GM21447 (cell line): ENCODE measurements at regions not wholly inside any gene's neighbourhood (a gene's known extent, or its start where the extent isn't known, plus 50 kb on each side); places are given as distances from the start of the nearest gene placed in this dataset.
"Not testable (repeated sequence)": the region's sequence is repeated elsewhere in the genome, so short reads cannot be mapped to it uniquely, and the experiment has no call there.

Source experiments
- ATAC-seq: cut with Tn5 transposase; IDR thresholded peaks from one replicate; pipeline ENCODE4 v1.9.1; 2021; ENCODE audit not compliant: unreplicated experiment

DNA sequence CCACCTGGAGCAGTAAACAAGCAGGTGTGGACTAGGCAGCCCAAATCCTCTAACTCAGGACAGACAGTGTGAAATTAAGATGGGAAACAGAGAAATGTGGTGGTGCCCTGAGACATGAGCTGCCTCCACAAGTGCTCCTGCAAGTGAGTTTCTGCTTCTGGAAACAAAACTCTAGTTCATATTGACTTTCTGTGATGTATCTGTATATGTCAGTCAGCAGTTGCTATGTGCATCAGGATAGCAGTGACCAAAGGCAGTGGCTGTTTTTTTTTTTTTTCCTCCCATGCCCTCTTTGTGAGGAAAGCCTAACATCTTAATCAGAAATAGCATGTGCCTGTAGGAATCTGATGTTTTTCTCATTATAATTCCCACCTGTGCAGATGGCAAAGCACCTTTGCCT, 318.4 kb upstream of the SEMA6A start:
- ATAC-seq: no peak

GRCh38 chr5:116887104-116887503, 312.5 kb upstream of the SEMA6A start:
- ATAC-seq: no peak

DNA sequence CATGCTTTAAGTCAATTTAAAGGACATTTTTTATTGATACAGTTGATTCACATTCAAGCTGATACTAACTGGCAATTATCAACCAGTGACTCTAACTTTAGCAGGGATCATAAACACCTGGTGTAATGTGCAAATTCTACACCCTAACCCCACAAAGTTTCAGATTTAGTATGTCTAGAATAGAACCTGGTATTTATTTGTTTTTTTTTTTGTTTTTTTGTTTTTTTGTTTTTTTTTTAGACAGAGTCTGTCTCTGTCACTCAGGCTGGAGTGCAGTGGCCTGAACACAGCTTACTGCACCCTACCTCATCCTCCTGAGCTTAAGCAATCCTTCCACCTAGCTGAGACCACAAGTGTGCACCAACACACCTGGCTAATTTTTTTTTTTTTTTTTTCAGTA, 311.2 kb upstream of the SEMA6A start:
- ATAC-seq: peak; percentile 68

DNA sequence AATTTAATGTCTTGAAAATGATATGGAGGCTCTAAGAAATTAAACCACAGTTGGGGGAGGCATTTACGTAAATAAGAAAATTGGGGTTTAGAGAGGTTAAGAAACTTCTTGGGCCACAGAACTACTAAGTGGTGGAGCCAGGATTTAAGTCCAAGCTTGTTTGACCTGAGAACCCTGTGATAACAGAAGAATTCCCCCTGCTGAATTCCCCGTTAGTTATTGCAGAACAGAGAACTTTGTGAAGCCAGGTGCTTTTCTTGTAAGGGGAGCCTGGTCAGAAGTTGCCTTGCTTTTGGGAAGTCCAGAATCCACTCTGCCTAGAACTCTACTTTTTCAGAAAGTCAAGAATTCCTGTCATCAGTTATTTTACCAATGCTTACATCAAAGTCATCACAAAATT, 309.3 kb upstream of the SEMA6A start:
- ATAC-seq: peak; percentile 42

DNA sequence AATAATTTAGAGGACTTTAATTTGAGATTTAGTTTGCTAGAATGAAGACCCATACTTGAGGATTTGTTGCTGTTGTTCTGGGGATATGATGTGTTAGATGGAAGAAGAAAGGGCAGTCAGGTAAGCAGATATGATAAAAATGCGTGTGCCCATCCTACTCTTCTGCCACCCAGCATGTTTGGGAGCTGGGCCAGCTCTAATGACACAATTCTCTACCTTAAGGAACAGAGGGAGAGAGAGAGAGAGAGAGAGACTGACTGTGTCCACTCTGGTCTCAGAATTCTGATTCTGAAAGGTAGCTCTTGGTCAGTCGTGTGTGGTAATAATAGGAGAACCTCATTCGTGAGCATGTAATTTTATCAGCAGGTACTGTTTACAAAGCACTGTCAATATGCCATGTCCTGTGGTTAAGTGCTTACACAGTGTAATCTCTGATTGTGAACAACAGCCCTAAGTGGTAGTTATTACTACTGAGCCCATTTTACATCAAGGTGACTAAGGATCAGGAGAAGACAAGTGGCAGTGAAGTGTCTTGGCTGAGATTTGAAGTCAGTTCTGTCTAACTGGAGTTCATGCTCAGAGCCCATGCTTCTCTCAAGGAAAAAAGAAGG, 307.4 kb upstream of the SEMA6A start:
- ATAC-seq: no peak

DNA sequence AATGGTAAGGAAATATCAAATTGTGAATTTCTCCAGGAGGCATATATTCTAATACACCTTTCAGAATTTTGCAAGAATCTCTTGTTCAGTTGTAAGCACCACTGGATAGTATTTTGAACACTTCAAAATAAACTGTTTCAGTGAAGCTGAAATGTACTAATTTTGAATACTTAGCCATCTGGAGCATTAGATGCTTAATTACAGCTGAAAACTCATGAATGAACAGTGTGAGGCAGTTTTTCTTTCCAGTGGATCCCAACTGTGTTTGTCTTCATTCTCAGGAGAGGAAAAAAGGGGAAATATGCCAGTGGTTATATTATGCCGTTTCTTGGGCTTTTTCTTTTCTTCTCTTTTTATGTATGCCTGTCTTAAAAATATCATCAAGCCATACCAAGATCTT, 306.0 kb upstream of the SEMA6A start:
- ATAC-seq: no peak

DNA sequence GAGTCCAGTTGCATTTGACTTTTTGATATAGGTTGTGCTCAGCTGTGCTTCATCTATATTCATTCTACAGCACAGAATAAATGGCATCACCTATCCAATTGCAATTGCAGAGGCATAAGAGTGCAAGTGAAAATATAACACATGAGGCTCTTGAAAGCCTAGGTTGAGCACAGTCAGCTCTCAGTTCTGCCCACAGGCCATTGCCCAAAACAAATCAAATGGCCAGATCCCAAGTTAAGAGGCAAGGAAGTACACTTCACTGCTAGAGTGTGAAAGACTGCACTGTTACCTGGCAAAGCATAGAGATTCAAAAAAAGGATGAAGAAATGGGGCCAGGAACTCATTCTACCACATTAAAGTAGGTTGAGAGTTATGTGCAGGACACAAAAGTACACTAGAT, 305.5 kb upstream of the SEMA6A start:
- ATAC-seq: peak; percentile 78

GRCh38 chr5:116876240-116876840, 301.7 kb upstream of the SEMA6A start:
- ATAC-seq: no peak

GRCh38 chr5:116872986-116873385, 298.4 kb upstream of the SEMA6A start:
- no peak for ATAC-seq

- ATAC-seq: no peak
Observed at GRCh38 chr5:116872486-116872885, 297.9 kb upstream of the SEMA6A start.

DNA sequence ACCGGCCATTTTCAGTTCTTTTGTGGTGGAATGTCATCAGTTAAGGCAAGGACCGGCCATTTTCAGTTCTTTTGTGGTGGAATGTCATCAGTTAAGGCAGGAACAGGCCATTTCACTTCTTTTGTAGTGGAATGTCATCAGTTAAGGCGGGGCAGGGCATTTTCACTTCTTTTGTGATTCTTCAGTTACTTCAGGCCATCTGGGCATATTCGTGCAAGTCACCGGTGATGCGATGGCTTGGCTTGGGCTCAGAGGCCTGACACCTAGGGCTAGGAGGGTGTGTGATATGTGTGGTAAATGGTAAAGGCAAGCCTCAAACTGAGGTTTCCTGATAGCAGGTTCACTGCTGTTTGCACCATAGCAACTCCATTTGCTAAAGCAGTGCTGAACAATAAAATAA, 293.2 kb upstream of the SEMA6A start:
- ATAC-seq: not testable (repeated sequence)

- ATAC-seq: no peak
Observed at GRCh38 chr5:116865651-116866050, 291.0 kb upstream of the SEMA6A start.

GRCh38 chr5:116864838-116865190, 290.2 kb upstream of the SEMA6A start:
- ATAC-seq: no peak

DNA sequence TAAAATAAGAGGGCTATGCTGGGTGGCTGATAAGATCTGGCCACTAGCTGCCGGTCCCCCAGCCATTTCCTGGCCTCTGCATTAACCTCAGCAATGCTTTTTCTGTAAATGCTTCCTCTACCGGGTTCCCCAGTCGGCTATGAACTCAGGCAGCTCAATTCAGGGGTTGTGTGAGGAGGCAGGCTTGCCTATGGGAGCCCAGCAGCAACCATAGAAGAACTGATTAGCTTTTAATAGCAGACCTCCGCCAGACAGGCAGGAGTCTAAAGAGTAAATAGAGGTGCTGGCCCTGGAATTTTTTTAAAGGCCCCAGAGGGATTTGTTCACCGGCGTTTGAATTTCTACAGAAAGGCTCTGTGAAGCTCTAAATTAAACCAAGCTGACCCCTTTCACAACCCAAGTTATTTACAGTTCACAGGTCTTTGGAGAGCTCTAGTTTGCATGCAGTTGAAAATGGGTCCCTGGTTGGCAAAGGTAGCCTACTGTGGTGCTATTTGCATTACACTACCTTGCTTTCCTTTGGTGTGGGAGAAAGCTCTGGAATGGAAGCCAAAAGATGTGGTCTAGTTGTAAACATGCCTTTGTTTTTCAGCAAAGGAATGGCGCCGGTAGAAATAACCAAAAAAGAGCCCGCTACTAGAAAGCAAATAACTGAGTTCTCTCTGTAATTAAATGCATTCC, 289.7 kb upstream of the SEMA6A start:
- no peak for ATAC-seq

GRCh38 chr5:116862632-116863455, 288.2 kb upstream of the SEMA6A start:
- no peak for ATAC-seq

GRCh38 chr5:116861666-116862065, 287.0 kb upstream of the SEMA6A start:
- ATAC-seq: no peak

- ATAC-seq: no peak
Observed at GRCh38 chr5:116861097-116861496, 286.5 kb upstream of the SEMA6A start.

DNA sequence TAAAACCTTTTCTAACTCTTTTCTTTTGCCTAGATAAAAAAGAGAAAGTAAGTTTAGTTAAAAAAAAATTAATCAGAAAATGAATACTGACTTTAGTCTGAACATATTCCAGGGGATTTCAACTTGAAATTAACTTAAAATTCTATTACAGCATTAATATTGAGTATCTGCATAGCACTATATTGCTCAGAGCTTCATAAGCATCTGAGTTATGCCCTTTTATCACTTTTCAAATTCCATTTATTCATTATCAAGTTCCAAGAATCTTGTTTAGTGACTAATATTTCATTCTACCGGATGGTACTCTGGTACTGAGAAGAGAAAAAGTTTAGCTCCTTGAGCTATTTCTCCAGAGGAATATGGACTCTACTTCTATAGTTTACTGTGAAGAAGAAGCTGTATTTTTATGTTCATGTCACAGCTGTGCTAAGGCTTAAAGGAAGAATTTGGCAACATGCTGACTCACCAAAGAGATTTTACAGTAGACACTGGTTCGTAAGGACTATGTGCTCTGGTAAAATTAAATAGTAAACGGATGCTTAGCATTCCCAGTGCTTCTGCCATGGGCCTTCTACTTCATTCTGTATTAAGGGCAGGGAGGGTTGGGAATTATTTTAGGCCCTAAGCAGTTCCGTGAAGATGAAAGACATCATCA, 285.2 kb upstream of the SEMA6A start:
- ATAC-seq: no peak

DNA sequence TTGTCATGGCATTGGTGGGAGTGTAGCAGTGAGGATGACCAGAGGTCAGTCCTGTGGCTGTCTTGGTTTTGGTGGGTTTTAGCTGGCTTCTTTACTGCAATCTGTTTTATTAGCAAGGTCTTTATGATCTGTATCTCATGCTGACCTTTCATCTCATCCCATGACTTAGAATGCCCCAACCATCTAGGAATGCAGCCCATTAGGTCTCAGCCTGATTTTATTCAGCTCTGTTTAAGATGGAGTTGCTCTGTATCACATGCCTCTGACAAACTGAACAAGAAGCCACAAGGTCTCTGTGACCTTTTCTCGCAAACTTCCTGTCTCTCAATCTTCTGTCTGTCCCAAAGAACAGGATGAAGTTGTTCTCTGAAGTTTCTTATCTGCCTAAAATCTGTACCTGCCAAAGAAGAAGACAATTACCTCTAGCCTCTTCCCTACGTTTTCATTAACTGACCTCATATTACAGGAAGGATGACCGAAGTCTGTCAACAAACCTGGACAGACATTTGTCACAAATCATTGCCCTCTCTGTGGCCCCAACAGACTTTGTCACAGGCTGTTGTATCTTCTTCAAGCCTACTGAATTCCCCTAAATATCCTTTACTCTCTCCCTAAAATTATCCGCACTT, 284.2 kb upstream of the SEMA6A start:
- ATAC-seq: no peak

DNA sequence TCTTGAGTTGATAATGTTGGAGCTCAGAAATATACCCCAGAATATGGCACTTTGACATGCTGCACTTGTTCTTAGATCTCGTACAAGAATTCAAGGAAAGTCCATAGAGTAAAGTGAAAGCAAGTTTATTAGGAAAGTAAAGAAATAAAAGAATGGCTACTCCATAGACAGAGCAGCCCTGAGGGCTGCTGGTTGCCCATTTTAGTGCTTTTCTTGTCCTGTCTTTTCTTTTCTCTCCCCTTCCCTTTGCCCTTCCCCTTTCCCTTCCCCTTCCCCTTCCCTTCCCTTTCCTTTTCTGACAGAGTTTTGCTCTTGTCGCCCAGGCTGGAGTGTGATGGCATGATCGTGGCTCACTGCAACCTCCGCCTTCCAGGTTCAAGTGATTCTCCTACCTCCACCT, 283.4 kb upstream of the SEMA6A start:
- not testable (repeated sequence) for ATAC-seq

- no peak for ATAC-seq
Observed at GRCh38 chr5:116856271-116856670, 281.6 kb upstream of the SEMA6A start.
